Parathyroid adenoma (tissue), 2 donors: ENCODE measurements at regions not wholly inside any gene's neighbourhood (a gene's known extent, or its start where the extent isn't known, plus 50 kb on each side); places are given as distances from the start of the nearest gene placed in this dataset.

Experiments used
- H2AFZ ChIP-seq: fragments of 300-600 bp; sonication (generic); one replicate; pipeline ENCODE4 v1.7.0; 2017; ENCODE audit warnings: antibody characterized with exemption, mild to moderate bottlenecking
- H3K27ac ChIP-seq: fragments of 300-600 bp; sonication (generic); one replicate; pipeline ENCODE4 v1.7.0; 2017
- H3K27me3 ChIP-seq: fragments of 300-600 bp; sonication (generic); one replicate; pipeline ENCODE4 v1.7.0; 2017; ENCODE audit warnings: low read length; ENCODE audit not compliant: control insufficient read depth, insufficient read depth
- H3K36me3 ChIP-seq: fragments of 300-600 bp; sonication (generic); one replicate; pipeline ENCODE4 v1.7.0; 2017; ENCODE audit warnings: low read length; ENCODE audit not compliant: control insufficient read depth, insufficient read depth
- H3K4me1 ChIP-seq: fragments of 300-600 bp; sonication (generic); one replicate; pipeline ENCODE4 v1.7.0; 2017; ENCODE audit warnings: control low read depth
- H3K4me2 ChIP-seq: fragments of 300-600 bp; sonication (generic); one replicate; pipeline ENCODE4 v1.7.0; 2017; ENCODE audit warnings: low read length
- H3K4me3 ChIP-seq: fragments of 300-600 bp; sonication (generic); one replicate; pipeline ENCODE4 v1.7.0; 2017; ENCODE audit warnings: low read depth, low read length
- H3K79me2 ChIP-seq: fragments of 300-600 bp; sonication (generic); one replicate; pipeline ENCODE4 v1.7.0; 2017; ENCODE audit warnings: control low read depth
- H3K9ac ChIP-seq: fragments of 300-600 bp; sonication (generic); one replicate; pipeline ENCODE4 v1.7.0; 2017; ENCODE audit warnings: mild to moderate bottlenecking
- H3K9me3 ChIP-seq: fragments of 300-600 bp; sonication (generic); one replicate; pipeline ENCODE4 v1.7.0; 2017; ENCODE audit warnings: low read length; ENCODE audit not compliant: control insufficient read depth
- CTCF ChIP-seq: fragments of 300-600 bp; sonication (generic); IDR thresholded peaks from one replicate; pipeline ENCODE4 v1.7.0; 2017; ENCODE audit warnings: antibody characterized with exemption, mild to moderate bottlenecking
- donor health status: primary hyperparathyroidism.

GRCh38 chr5:66538126-66538525 lies 58.1 kb upstream of the MAST4 start:
- H3K79me2 ChIP-seq, result no peaks in the 10 kb centered on the region
- no peaks in the 10 kb centered on the region for H3K9me3 ChIP-seq
- H3K36me3 ChIP-seq, result no peaks in the 10 kb centered on the region
- no peak overlapping the region for H3K4me2 ChIP-seq
- no peak overlapping the region for H3K4me3 ChIP-seq
- no peaks in the 10 kb centered on the region for H3K4me1 ChIP-seq
- no peak overlapping the region for H2AFZ ChIP-seq
- no peak overlapping the region for H3K9ac ChIP-seq
- no peak for TF ChIP-seq CTCF
- no peaks in the 10 kb centered on the region for H3K27me3 ChIP-seq
- H3K27ac ChIP-seq, result no peak overlapping the region

GRCh38 chr5:66538531-66538930 lies 57.7 kb upstream of the MAST4 start:
- Histone ChIP-seq H3K4me3 (no peak overlapping the region), H3K9me3 (no peaks in the 10 kb centered on the region), H3K27ac (no peak overlapping the region), H3K79me2 (no peaks in the 10 kb centered on the region), H3K4me1 (no peaks in the 10 kb centered on the region), H3K4me2 (no peak overlapping the region), H3K9ac (no peak overlapping the region), H3K36me3 (no peaks in the 10 kb centered on the region), H3K27me3 (no peaks in the 10 kb centered on the region), H2AFZ (no peak overlapping the region)
- TF ChIP-seq CTCF, result no peak

GRCh38 chr5:66540078-66540477 lies 56.1 kb upstream of the MAST4 start:
- H3K27ac ChIP-seq, result no peak overlapping the region

GRCh38 chr5:66542711-66543110 lies 53.5 kb upstream of the MAST4 start:
- no peak for TF ChIP-seq CTCF
- H3K4me2 ChIP-seq, result no peak overlapping the region
- no peaks in the 10 kb centered on the region for H3K36me3 ChIP-seq
- H3K27me3 ChIP-seq, result no peaks in the 10 kb centered on the region
- no peak overlapping the region for H2AFZ ChIP-seq
- no peak overlapping the region for H3K9ac ChIP-seq
- no peaks in the 10 kb centered on the region for H3K79me2 ChIP-seq
- H3K4me1 ChIP-seq, result no peaks in the 10 kb centered on the region
- no peaks in the 10 kb centered on the region for H3K9me3 ChIP-seq
- H3K27ac ChIP-seq, result no peak overlapping the region
- H3K4me3 ChIP-seq, result no peak overlapping the region

More at GRCh38 chr5:66540078-66540477, 56.1 kb upstream of the MAST4 start:
- Histone ChIP-seq H2AFZ (no peak overlapping the region), H3K9ac (no peak overlapping the region), H3K9me3 (no peaks in the 10 kb centered on the region), H3K79me2 (no peaks in the 10 kb centered on the region), H3K4me2 (no peak overlapping the region), H3K4me3 (no peak overlapping the region), H3K27me3 (no peaks in the 10 kb centered on the region), H3K4me1 (no peaks in the 10 kb centered on the region), H3K36me3 (no peaks in the 10 kb centered on the region)
- no peak for TF ChIP-seq CTCF
